ENCODE measurements at regions not wholly inside any gene's neighbourhood (a gene's known extent, or its start where the extent isn't known, plus 50 kb on each side); places are given as distances from the start of the nearest gene placed in this dataset.
A peak's percentile ranks its signal among the peaks of the same experiment; 100 is the strongest.

- Mint-ChIP-seq H3K4me1 (ENCODE audit: insufficient read depth, unreplicated experiment) (peaks cover 22% of the 10 kb centered on the region), H3K27ac (ENCODE audit: low read depth, unreplicated experiment) (peak overlapping the region; percentile 14), H3K9me3 (ENCODE audit: unreplicated experiment) (no peaks in the 10 kb centered on the region), H3K27me3 (ENCODE audit: insufficient read depth, unreplicated experiment) (no peaks in the 10 kb centered on the region), H3K36me3 (ENCODE audit: insufficient read depth, unreplicated experiment) (peaks cover 4% of the 10 kb centered on the region), H3K4me3 (ENCODE audit: unreplicated experiment) (no peak overlapping the region)
- ChIA-PET CTCF (interaction anchor here (0.5 to 1.2 kb wide), 6 partner anchors 15 to 1956 kb away, joined by 3 to 5 read pairs (median 4); no protein-coding TSS in a partner anchor), POLR2A (interaction anchor here (0.6 to 2.5 kb wide), 5 partner anchors 10 to 79 kb away, joined by 3 to 15 read pairs (median 9); no protein-coding TSS in a partner anchor)
- no TSS peak for BruUV-seq (replicated peaks)
- no peak for DNase-seq (ENCODE audit: unreplicated experiment)
- intact Hi-C loops (cut with micrococcal nuclease): loop anchor here (5.0 kb wide), 1 partner anchor 1048 kb away; no protein-coding TSS in a partner anchor
- no peak for TF ChIP-seq CTCF (IDR thresholded peaks at IDR 0.05; ENCODE audit: unreplicated experiment)
These were observed 184.8 kb upstream of the ZEB2 start for GRCh38 chr2:144704709-144705095.

GRCh38 chr2:144703852-144704708 is 184.2 kb upstream of the ZEB2 start:
- intact Hi-C loops (cut with micrococcal nuclease): no loop called here
- Mint-ChIP-seq H3K4me3 (ENCODE audit: unreplicated experiment) (no peak overlapping the region), H3K4me1 (ENCODE audit: insufficient read depth, unreplicated experiment) (peaks cover 22% of the 10 kb centered on the region), H3K27me3 (ENCODE audit: insufficient read depth, unreplicated experiment) (no peaks in the 10 kb centered on the region), H3K27ac (ENCODE audit: low read depth, unreplicated experiment) (peak overlapping the region; percentile 73), H3K36me3 (ENCODE audit: insufficient read depth, unreplicated experiment) (peaks cover 4% of the 10 kb centered on the region), H3K9me3 (ENCODE audit: unreplicated experiment) (no peaks in the 10 kb centered on the region)
- peak; percentile 92 for DNase-seq (ENCODE audit: unreplicated experiment)
- POLR2A ChIA-PET: interaction anchor here (1.2 to 2.5 kb wide), 3 partner anchors 9 to 78 kb away, joined by 9 to 15 read pairs (median 10); no protein-coding TSS in a partner anchor
- no peak for TF ChIP-seq CTCF (IDR thresholded peaks at IDR 0.05; ENCODE audit: unreplicated experiment)
- CTCF ChIA-PET: interaction anchor here (0.5 to 1.2 kb wide), 5 partner anchors 15 to 1956 kb away, joined by 3 to 4 read pairs (median 3); no protein-coding TSS in a partner anchor
- BruUV-seq (replicated peaks): no TSS peak

GRCh38 chr2:144702051-144702450 is 182.1 kb upstream of the ZEB2 start:
- POLR2A ChIA-PET: interaction anchor here (0.6 to 1.3 kb wide), 7 partner anchors 20 to 1829 kb away, joined by 3 to 6 read pairs (median 3); no protein-coding TSS in a partner anchor
- H3K4me1 Mint-ChIP-seq (ENCODE audit: insufficient read depth, unreplicated experiment): peaks cover 22% of the 10 kb centered on the region
- CTCF ChIA-PET: interaction anchor here (0.7 kb wide), 1 partner anchor 108 kb away, joined by 3 read pairs; no protein-coding TSS in a partner anchor

More at GRCh38 chr2:144702051-144702450, 182.1 kb upstream of the ZEB2 start:
- no TSS peak for BruUV-seq (replicated peaks)
- DNase-seq (ENCODE audit: unreplicated experiment): no peak
- TF ChIP-seq CTCF (IDR thresholded peaks at IDR 0.05; ENCODE audit: unreplicated experiment): no peak
- intact Hi-C loops (cut with micrococcal nuclease): no loop called here
- H3K27ac Mint-ChIP-seq (ENCODE audit: low read depth, unreplicated experiment): peak overlapping the region; percentile 19
- H3K27me3 Mint-ChIP-seq (ENCODE audit: insufficient read depth, unreplicated experiment): no peaks in the 10 kb centered on the region
- H3K9me3 Mint-ChIP-seq (ENCODE audit: unreplicated experiment): no peaks in the 10 kb centered on the region
- H3K36me3 Mint-ChIP-seq (ENCODE audit: insufficient read depth, unreplicated experiment): peaks cover 9% of the 10 kb centered on the region
- no peak overlapping the region for H3K4me3 Mint-ChIP-seq (ENCODE audit: unreplicated experiment)

All from MCF 10A (cell line).